Rectal smooth muscle tissue (tissue), 1 donor: ENCODE measurements at regions not wholly inside any gene's neighbourhood (a gene's known extent, or its start where the extent isn't known, plus 50 kb on each side); places are given as distances from the start of the nearest gene placed in this dataset.

Experiments used
- H3K27ac ChIP-seq: one replicate; pipeline ENCODE4 v1.7.0; 2013; ENCODE audit warnings: low read depth, low read length, inconsistent platforms
- H3K27me3 ChIP-seq: one replicate; pipeline ENCODE4 v1.7.0; 2013; ENCODE audit warnings: low read length; ENCODE audit not compliant: control insufficient read depth, insufficient read depth
- H3K36me3 ChIP-seq: one replicate; pipeline ENCODE4 v1.7.0; 2013; ENCODE audit warnings: low read length; ENCODE audit not compliant: control insufficient read depth, insufficient read depth
- H3K4me1 ChIP-seq: one replicate; pipeline ENCODE4 v1.7.0; 2013; ENCODE audit warnings: low read length; ENCODE audit not compliant: control insufficient read depth, insufficient read depth
- H3K4me3 ChIP-seq: one replicate; pipeline ENCODE4 v1.7.0; 2013; ENCODE audit warnings: low read length
- H3K9ac ChIP-seq: one replicate; pipeline ENCODE4 v1.7.0; 2013; ENCODE audit warnings: low read length

GRCh38 chr3:64299206-64299605 is 73.9 kb upstream of the PRICKLE2 start:
- no peak overlapping the region for H3K27ac ChIP-seq
- no peak overlapping the region for H3K4me3 ChIP-seq
- no peaks in the 10 kb centered on the region for H3K36me3 ChIP-seq
- no peak overlapping the region for H3K9ac ChIP-seq
- H3K4me1 ChIP-seq = peaks cover 10% of the 10 kb centered on the region
- H3K27me3 ChIP-seq = no peaks in the 10 kb centered on the region

GRCh38 chr3:64297563-64297962 is 72.3 kb upstream of the PRICKLE2 start:
- Histone ChIP-seq H3K9ac (no peak overlapping the region), H3K4me1 (peaks cover 10% of the 10 kb centered on the region), H3K27me3 (no peaks in the 10 kb centered on the region), H3K36me3 (no peaks in the 10 kb centered on the region), H3K27ac (no peak overlapping the region), H3K4me3 (no peak overlapping the region)

GRCh38 chr3:64295594-64295993 is 70.3 kb upstream of the PRICKLE2 start:
- Histone ChIP-seq H3K4me3 (no peak overlapping the region), H3K36me3 (no peaks in the 10 kb centered on the region), H3K9ac (no peak overlapping the region), H3K27me3 (no peaks in the 10 kb centered on the region), H3K4me1 (peaks cover 10% of the 10 kb centered on the region), H3K27ac (peak overlapping the region; percentile 27)

GRCh38 chr3:64294771-64295170 is 69.5 kb upstream of the PRICKLE2 start:
- H3K4me3 ChIP-seq = no peak overlapping the region
- H3K9ac ChIP-seq = no peak overlapping the region
- H3K27ac ChIP-seq = peak overlapping the region; percentile 27
- H3K36me3 ChIP-seq = no peaks in the 10 kb centered on the region
- no peaks in the 10 kb centered on the region for H3K27me3 ChIP-seq
- peaks cover 10% of the 10 kb centered on the region for H3K4me1 ChIP-seq

- Histone ChIP-seq H3K27ac (no peak overlapping the region), H3K36me3 (no peaks in the 10 kb centered on the region), H3K4me3 (no peak overlapping the region), H3K4me1 (peaks cover 10% of the 10 kb centered on the region), H3K27me3 (no peaks in the 10 kb centered on the region), H3K9ac (no peak overlapping the region)
These were observed 67.9 kb upstream of the PRICKLE2 start for GRCh38 chr3:64293121-64293520.

- H3K4me1 ChIP-seq = peaks cover 10% of the 10 kb centered on the region
- H3K27ac ChIP-seq = peak overlapping the region; percentile 56
- no peak overlapping the region for H3K4me3 ChIP-seq
- H3K9ac ChIP-seq = no peak overlapping the region
- H3K27me3 ChIP-seq = no peaks in the 10 kb centered on the region
- H3K36me3 ChIP-seq = no peaks in the 10 kb centered on the region
These were observed 66.7 kb upstream of the PRICKLE2 start for GRCh38 chr3:64291956-64292355.

- Histone ChIP-seq H3K4me1 (peaks cover 10% of the 10 kb centered on the region), H3K4me3 (no peak overlapping the region), H3K36me3 (no peaks in the 10 kb centered on the region), H3K27ac (no peak overlapping the region), H3K9ac (no peak overlapping the region), H3K27me3 (no peaks in the 10 kb centered on the region)
These were observed 66.1 kb upstream of the PRICKLE2 start for GRCh38 chr3:64291345-64291744.

- H3K9ac ChIP-seq = no peak overlapping the region
- H3K27ac ChIP-seq = no peak overlapping the region
- no peak overlapping the region for H3K4me3 ChIP-seq
- H3K27me3 ChIP-seq = no peaks in the 10 kb centered on the region
- H3K36me3 ChIP-seq = no peaks in the 10 kb centered on the region
- peaks cover 9% of the 10 kb centered on the region for H3K4me1 ChIP-seq
These were observed 65.6 kb upstream of the PRICKLE2 start for GRCh38 chr3:64290864-64291263.

GRCh38 chr3:64290161-64290560 is 64.9 kb upstream of the PRICKLE2 start:
- Histone ChIP-seq H3K27ac (no peak overlapping the region), H3K9ac (no peak overlapping the region)

GRCh38 chr3:64289622-64290021 is 64.4 kb upstream of the PRICKLE2 start:
- H3K4me1 ChIP-seq = no peaks in the 10 kb centered on the region
- no peaks in the 10 kb centered on the region for H3K36me3 ChIP-seq
- no peak overlapping the region for H3K27ac ChIP-seq
- no peak overlapping the region for H3K4me3 ChIP-seq
- H3K9ac ChIP-seq = no peak overlapping the region
- no peaks in the 10 kb centered on the region for H3K27me3 ChIP-seq

More at GRCh38 chr3:64290161-64290560, 64.9 kb upstream of the PRICKLE2 start:
- Histone ChIP-seq H3K4me1 (peaks cover 5% of the 10 kb centered on the region), H3K4me3 (no peak overlapping the region), H3K27me3 (no peaks in the 10 kb centered on the region), H3K36me3 (no peaks in the 10 kb centered on the region)

GRCh38 chr3:64278625-64279024 is 53.4 kb upstream of the PRICKLE2 start:
- Histone ChIP-seq H3K4me1 (no peaks in the 10 kb centered on the region), H3K4me3 (no peak overlapping the region), H3K27me3 (no peaks in the 10 kb centered on the region), H3K9ac (no peak overlapping the region), H3K36me3 (no peaks in the 10 kb centered on the region), H3K27ac (no peak overlapping the region)

- Histone ChIP-seq H3K4me1 (no peaks in the 10 kb centered on the region), H3K4me3 (no peak overlapping the region), H3K36me3 (no peaks in the 10 kb centered on the region), H3K27ac (no peak overlapping the region), H3K9ac (no peak overlapping the region), H3K27me3 (no peaks in the 10 kb centered on the region)
These were observed 50.9 kb upstream of the PRICKLE2 start for GRCh38 chr3:64276131-64276530.
